SK-N-SH treated with all-trans-retinoic acid at 6 μM for 48 hours (cell line): ENCODE measurements at regions not wholly inside any gene's neighbourhood (a gene's known extent, or its start where the extent isn't known, plus 50 kb on each side); places are given as distances from the start of the nearest gene placed in this dataset.

Source experiments
- ATAC-seq: fragments of 200-7000 bp; cut with Tn5 transposase; 3 replicates; pipeline ENCODE4 v1.9.1; 2020; ENCODE audit warnings: mild to moderate bottlenecking, moderate library complexity
- ARNTL ChIP-seq: fragments of 450-650 bp; formaldehyde crosslinking; IDR thresholded peaks from 2 replicates; pipeline ENCODE4 v1.5.0; 2020; ENCODE audit warnings: low read depth, mild to moderate bottlenecking, moderate library complexity, borderline replicate concordance
- ESRRG ChIP-seq: fragments of 250-450 bp; sonication (Bioruptor Pico); IDR thresholded peaks from 2 replicates; pipeline ENCODE4 v1.6.1; 2021; ENCODE audit warnings: mild to moderate bottlenecking
- GLIS3 ChIP-seq: fragments of 250-450 bp; sonication (Bioruptor Pico); IDR thresholded peaks from 2 replicates; pipeline ENCODE4 v1.5.0; 2020; ENCODE audit warnings: mild to moderate bottlenecking, moderate library complexity
- ISL1 ChIP-seq: fragments of 250-450 bp; sonication (Bioruptor Pico); IDR thresholded peaks from 2 replicates; pipeline ENCODE4 v2.1.2; 2022; ENCODE audit warnings: mild to moderate bottlenecking, moderate library complexity
- OSR1 ChIP-seq: fragments of 250-450 bp; sonication (Bioruptor Pico); IDR thresholded peaks from 2 replicates; pipeline ENCODE4 v1.8.0; 2022; ENCODE audit warnings: moderate library complexity, mild to moderate bottlenecking, inconsistent platforms
- PPARA ChIP-seq: fragments of 250-450 bp; sonication (Bioruptor Pico); IDR thresholded peaks from 2 replicates; pipeline ENCODE4 v1.5.0; 2020; ENCODE audit warnings: mild to moderate bottlenecking, borderline replicate concordance
- ZC3H10 ChIP-seq: fragments of 250-450 bp; sonication (Bioruptor Pico); IDR thresholded peaks from 2 replicates; pipeline ENCODE4 v1.5.1; 2021; ENCODE audit warnings: mild to moderate bottlenecking, moderate library complexity
- ZNF8 ChIP-seq: fragments of 450-650 bp; formaldehyde crosslinking; IDR thresholded peaks from 2 replicates; pipeline ENCODE4 v1.5.0; 2020; ENCODE audit warnings: mild to moderate bottlenecking, moderate library complexity
- TF ChIP-seq, protein P1 (sequence below): fragments of 250-450 bp; sonication (Bioruptor Pico); IDR thresholded peaks from 2 replicates; pipeline ENCODE4 v1.5.1; 2020; ENCODE audit warnings: low read depth, mild to moderate bottlenecking, moderate library complexity
- TF ChIP-seq, protein P2 (sequence below): fragments of 250-450 bp; sonication (Bioruptor Pico); IDR thresholded peaks from 2 replicates; pipeline ENCODE4 v1.8.0; 2020; ENCODE audit warnings: mild to moderate bottlenecking, moderate library complexity, borderline replicate concordance
- TF ChIP-seq, protein P3 (sequence below): fragments of 250-450 bp; sonication (Bioruptor Pico); IDR thresholded peaks from 2 replicates; pipeline ENCODE4 v1.5.0; 2020; ENCODE audit warnings: mild to moderate bottlenecking, moderate library complexity

DNA sequence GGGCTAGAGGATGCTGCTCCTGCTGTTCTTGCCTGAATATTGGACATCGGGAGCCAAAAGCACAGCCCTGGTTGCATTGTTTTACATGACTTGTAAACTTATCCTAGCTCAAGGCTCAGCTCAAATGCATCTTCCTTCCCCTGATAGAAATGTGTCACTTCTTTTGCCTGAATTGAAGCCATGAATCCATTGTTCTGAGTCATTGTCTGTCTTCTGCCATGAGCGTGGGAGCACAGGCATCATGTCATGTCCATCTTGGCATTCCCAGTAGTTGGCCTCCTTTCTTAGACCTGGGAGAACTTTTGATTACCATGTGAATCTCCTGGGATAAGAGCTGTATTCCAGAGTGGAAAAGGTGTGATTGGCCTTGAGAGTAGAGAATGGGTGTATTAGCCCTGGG is 54.1 kb upstream of the OPN4 start (continued):
- TF ChIP-seq, protein P1, sequence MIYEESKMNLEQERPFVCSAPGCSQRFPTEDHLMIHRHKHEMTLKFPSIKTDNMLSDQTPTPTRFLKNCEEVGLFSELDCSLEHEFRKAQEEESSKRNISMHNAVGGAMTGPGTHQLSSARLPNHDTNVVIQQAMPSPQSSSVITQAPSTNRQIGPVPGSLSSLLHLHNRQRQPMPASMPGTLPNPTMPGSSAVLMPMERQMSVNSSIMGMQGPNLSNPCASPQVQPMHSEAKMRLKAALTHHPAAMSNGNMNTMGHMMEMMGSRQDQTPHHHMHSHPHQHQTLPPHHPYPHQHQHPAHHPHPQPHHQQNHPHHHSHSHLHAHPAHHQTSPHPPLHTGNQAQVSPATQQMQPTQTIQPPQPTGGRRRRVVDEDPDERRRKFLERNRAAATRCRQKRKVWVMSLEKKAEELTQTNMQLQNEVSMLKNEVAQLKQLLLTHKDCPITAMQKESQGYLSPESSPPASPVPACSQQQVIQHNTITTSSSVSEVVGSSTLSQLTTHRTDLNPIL (CRISPR knock-in tag), result no peak

DNA sequence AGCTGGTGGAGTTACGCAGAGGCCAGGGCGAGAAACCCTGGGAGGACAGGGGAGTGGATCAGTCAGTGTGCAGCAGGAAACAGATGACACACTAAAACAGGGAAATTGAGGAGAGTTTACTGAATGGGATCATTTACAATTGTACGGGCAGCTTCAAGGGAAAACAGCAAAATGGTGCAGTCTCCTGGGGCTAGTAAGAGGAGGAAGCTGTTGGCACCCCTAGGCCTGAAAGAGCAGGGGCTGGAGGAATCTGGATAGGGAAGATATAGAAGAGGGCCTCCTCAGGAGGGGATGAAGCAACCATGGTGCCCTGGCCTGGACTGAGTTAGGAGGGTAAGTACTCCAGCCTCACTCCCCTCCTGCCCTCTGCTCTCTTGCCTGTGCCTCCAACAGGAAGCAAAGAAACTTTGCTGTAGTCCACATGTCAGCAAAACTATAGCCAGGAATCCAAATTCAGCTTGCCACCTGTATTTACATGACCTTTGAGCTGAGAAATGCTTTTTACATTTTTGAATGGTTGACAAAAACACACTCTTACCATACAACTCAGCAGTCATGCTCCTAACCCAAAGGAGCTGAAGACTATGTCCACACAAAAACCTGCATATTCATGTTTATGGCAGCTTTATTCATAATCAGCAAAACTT is 52.3 kb upstream of the OPN4 start:
- TF ChIP-seq PPARA (CRISPR knock-in tag) (no peak), ISL1 (no peak)
- ATAC-seq, result no peak

DNA sequence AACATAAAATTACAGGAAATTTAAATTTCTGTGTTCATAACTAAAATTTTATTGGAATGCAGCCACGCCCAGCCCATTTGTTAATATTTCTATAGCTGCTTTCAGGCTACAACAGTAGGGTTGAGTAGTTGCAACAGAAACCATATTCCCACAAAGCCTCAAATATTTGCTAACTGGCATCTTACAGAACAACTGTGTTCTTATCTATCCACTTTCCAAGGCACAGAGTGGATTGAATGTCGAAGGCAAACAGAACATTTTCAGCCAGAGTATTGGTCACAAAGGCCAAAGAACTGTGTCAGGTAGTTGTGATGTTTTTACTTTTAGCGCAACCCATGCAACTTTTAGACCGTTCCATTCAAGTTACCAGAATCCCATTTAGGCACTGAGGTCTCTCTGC is 51.1 kb upstream of the OPN4 start:
- no peak for ATAC-seq

More for the DNA sequence above, 51.1 kb upstream of the OPN4 start:
- TF ChIP-seq ARNTL (CRISPR knock-in tag) (no peak), GLIS3 (CRISPR knock-in tag) (no peak), OSR1 (CRISPR knock-in tag) (no peak), ZNF8 (CRISPR knock-in tag) (no peak), ZC3H10 (CRISPR knock-in tag) (no peak), ESRRG (CRISPR knock-in tag) (no peak), ISL1 (no peak)
- TF ChIP-seq, protein P1 (CRISPR knock-in tag), result no peak
- TF ChIP-seq, protein P2, sequence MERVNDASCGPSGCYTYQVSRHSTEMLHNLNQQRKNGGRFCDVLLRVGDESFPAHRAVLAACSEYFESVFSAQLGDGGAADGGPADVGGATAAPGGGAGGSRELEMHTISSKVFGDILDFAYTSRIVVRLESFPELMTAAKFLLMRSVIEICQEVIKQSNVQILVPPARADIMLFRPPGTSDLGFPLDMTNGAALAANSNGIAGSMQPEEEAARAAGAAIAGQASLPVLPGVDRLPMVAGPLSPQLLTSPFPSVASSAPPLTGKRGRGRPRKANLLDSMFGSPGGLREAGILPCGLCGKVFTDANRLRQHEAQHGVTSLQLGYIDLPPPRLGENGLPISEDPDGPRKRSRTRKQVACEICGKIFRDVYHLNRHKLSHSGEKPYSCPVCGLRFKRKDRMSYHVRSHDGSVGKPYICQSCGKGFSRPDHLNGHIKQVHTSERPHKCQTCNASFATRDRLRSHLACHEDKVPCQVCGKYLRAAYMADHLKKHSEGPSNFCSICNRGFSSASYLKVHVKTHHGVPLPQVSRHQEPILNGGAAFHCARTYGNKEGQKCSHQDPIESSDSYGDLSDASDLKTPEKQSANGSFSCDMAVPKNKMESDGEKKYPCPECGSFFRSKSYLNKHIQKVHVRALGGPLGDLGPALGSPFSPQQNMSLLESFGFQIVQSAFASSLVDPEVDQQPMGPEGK (CRISPR knock-in tag), result no peak
- TF ChIP-seq, protein P3, sequence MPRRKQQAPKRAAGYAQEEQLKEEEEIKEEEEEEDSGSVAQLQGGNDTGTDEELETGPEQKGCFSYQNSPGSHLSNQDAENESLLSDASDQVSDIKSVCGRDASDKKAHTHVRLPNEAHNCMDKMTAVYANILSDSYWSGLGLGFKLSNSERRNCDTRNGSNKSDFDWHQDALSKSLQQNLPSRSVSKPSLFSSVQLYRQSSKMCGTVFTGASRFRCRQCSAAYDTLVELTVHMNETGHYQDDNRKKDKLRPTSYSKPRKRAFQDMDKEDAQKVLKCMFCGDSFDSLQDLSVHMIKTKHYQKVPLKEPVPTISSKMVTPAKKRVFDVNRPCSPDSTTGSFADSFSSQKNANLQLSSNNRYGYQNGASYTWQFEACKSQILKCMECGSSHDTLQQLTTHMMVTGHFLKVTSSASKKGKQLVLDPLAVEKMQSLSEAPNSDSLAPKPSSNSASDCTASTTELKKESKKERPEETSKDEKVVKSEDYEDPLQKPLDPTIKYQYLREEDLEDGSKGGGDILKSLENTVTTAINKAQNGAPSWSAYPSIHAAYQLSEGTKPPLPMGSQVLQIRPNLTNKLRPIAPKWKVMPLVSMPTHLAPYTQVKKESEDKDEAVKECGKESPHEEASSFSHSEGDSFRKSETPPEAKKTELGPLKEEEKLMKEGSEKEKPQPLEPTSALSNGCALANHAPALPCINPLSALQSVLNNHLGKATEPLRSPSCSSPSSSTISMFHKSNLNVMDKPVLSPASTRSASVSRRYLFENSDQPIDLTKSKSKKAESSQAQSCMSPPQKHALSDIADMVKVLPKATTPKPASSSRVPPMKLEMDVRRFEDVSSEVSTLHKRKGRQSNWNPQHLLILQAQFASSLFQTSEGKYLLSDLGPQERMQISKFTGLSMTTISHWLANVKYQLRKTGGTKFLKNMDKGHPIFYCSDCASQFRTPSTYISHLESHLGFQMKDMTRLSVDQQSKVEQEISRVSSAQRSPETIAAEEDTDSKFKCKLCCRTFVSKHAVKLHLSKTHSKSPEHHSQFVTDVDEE (CRISPR knock-in tag), result no peak
